Large intestine (tissue), 3 donors: ENCODE measurements at regions not wholly inside any gene's neighbourhood (a gene's known extent, or its start where the extent isn't known, plus 50 kb on each side); places are given as distances from the start of the nearest gene placed in this dataset.

Experiments used
- DNase-seq, 2 donors: peaks; one replicate each; pipeline versions ENCODE4 v3.0.0 to v3.0.0-alpha.2; 2013
- H3K27ac ChIP-seq: one replicate; pipeline ENCODE4 v1.5.1; 2013; ENCODE audit warnings: low read length
- H3K27me3 ChIP-seq: 2 replicates; pipeline ENCODE4 v1.6.1; 2013; ENCODE audit warnings: low read length; ENCODE audit not compliant: control insufficient read depth, insufficient read depth
- H3K36me3 ChIP-seq: 2 replicates; pipeline ENCODE4 v1.6.1; 2013; ENCODE audit warnings: low read length; ENCODE audit not compliant: control insufficient read depth, insufficient read depth
- H3K4me1 ChIP-seq: one replicate; pipeline ENCODE4 v1.6.1; 2013; ENCODE audit warnings: low read length; ENCODE audit not compliant: control insufficient read depth, insufficient read depth
- H3K4me3 ChIP-seq: one replicate; pipeline ENCODE4 v1.5.1; 2013; ENCODE audit warnings: low read length
- H3K9me3 ChIP-seq: one replicate; pipeline ENCODE4 v1.6.1; 2013; ENCODE audit warnings: mild to moderate bottlenecking, low read depth, low read length, moderate library complexity; ENCODE audit not compliant: control insufficient read depth
- WGBS: methylation state at CpG from one replicate; pipeline ENCODE4 v1.1.5; 2013; ENCODE audit warnings: low lambda C conversion rate; ENCODE audit not compliant: insufficient coverage; 5-methylcytosine and 5-hydroxymethylcytosine counted together

GRCh38 chr9:81058782-81059181, 630.6 kb downstream of the TLE1 start:
- no peak for DNase-seq
- no CpG with 5 or more reads among the region's 2 CpGs for WGBS
- no peaks in the 10 kb centered on the region for H3K27me3 ChIP-seq
- H3K4me3 ChIP-seq, result no peak overlapping the region
- no peaks in the 10 kb centered on the region for H3K9me3 ChIP-seq
- no peaks in the 10 kb centered on the region for H3K36me3 ChIP-seq
- H3K4me1 ChIP-seq, result no peaks in the 10 kb centered on the region
- no peak overlapping the region for H3K27ac ChIP-seq

DNA sequence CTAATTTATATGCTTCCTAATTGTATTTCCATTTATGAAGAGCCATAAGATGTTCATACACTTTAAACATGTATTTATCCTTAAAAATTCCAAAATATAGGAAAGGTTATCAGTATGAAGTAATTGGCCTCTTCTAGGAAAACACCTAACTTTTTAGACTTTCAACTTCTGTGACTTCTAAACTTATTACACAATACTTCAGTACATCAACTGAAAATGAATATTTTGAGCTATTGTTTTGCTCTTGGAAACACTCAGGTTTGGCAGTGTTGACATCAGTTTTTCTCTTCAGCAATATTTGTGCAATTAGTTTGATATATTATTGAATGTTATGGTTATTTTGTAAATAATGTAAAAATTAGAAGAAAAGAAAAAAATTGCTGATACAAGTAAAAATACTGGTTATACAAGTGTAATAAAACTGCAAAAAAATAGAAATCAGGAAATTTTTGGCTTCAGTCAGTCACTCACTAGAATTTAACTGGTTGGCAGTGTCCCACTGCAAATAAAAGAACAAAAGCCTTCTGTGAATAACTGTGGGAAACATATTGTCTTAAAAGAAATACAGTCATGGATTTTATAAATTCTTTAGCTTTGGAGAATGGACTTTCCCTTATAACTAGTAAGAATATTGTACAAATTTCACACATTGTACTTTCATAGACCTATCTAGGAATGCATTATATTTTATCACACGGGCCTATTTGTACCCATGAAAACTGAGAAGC, 635.9 kb downstream of the TLE1 start:
- no peaks in the 10 kb centered on the region for H3K9me3 ChIP-seq
- no peaks in the 10 kb centered on the region for H3K27me3 ChIP-seq
- no CpG with 5 or more reads among the region's 1 CpG for WGBS
- no peak overlapping the region for H3K27ac ChIP-seq
- no peak for DNase-seq
- no peaks in the 10 kb centered on the region for H3K4me1 ChIP-seq
- no peaks in the 10 kb centered on the region for H3K36me3 ChIP-seq
- H3K4me3 ChIP-seq, result no peak overlapping the region

GRCh38 chr9:81052846-81053245, 636.5 kb downstream of the TLE1 start:
- DNase-seq, result no peak
- WGBS, result 83% methylated on average over 1 of the region's 1 CpG

DNA sequence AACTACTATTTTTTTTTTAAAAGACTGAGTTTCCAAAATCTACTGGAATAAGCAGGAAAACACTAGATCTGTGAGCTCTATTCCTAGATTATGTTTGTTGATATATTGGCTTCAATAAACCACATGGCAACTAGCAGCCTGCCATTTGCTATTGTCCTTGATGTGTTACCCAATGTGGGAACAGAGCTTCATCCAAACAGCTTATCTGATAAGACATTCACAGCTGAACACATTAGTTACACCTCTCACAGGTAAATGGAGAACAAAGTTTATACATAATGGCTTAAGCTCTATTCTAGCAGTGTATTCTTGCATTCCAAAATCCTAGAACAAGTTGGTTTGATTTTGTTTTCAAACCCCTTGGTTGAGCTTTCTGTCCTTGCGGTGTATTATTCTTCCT, 642.1 kb downstream of the TLE1 start:
- H3K9me3 ChIP-seq, result no peaks in the 10 kb centered on the region
- H3K4me3 ChIP-seq, result no peak overlapping the region
- H3K27ac ChIP-seq, result no peak overlapping the region
- no peak for DNase-seq
- no peaks in the 10 kb centered on the region for H3K36me3 ChIP-seq
- H3K27me3 ChIP-seq, result no peaks in the 10 kb centered on the region
- 100% methylated on average over 1 of the region's 1 CpG for WGBS
- no peaks in the 10 kb centered on the region for H3K4me1 ChIP-seq

More at GRCh38 chr9:81052846-81053245, 636.5 kb downstream of the TLE1 start:
- Histone ChIP-seq H3K9me3 (no peaks in the 10 kb centered on the region), H3K27me3 (no peaks in the 10 kb centered on the region), H3K4me1 (no peaks in the 10 kb centered on the region), H3K27ac (no peak overlapping the region), H3K4me3 (no peak overlapping the region), H3K36me3 (no peaks in the 10 kb centered on the region)

GRCh38 chr9:81045658-81046057, 643.7 kb downstream of the TLE1 start:
- no peak overlapping the region for H3K27ac ChIP-seq
- no peak overlapping the region for H3K4me3 ChIP-seq
- WGBS, result no CpG with 5 or more reads among the region's 1 CpG
- no peaks in the 10 kb centered on the region for H3K36me3 ChIP-seq
- H3K27me3 ChIP-seq, result no peaks in the 10 kb centered on the region
- H3K9me3 ChIP-seq, result no peaks in the 10 kb centered on the region
- DNase-seq, result no peak
- H3K4me1 ChIP-seq, result no peaks in the 10 kb centered on the region

- no peak overlapping the region for H3K4me3 ChIP-seq
- no peak for DNase-seq
- no peak overlapping the region for H3K27ac ChIP-seq
- H3K36me3 ChIP-seq, result no peaks in the 10 kb centered on the region
- no peaks in the 10 kb centered on the region for H3K4me1 ChIP-seq
- H3K9me3 ChIP-seq, result no peaks in the 10 kb centered on the region
- no CpG with 5 or more reads among the region's 2 CpGs for WGBS
- H3K27me3 ChIP-seq, result no peaks in the 10 kb centered on the region
Observed at GRCh38 chr9:81037889-81038288, 651.5 kb downstream of the TLE1 start.

GRCh38 chr9:81035601-81036000, 653.7 kb downstream of the TLE1 start:
- H3K27ac ChIP-seq, result no peak overlapping the region
- WGBS, result 100% methylated on average over 1 of the region's 1 CpG
- no peaks in the 10 kb centered on the region for H3K36me3 ChIP-seq
- no peak for DNase-seq
- no peak overlapping the region for H3K4me3 ChIP-seq
- H3K27me3 ChIP-seq, result no peaks in the 10 kb centered on the region
- no peaks in the 10 kb centered on the region for H3K9me3 ChIP-seq
- H3K4me1 ChIP-seq, result no peaks in the 10 kb centered on the region

DNA sequence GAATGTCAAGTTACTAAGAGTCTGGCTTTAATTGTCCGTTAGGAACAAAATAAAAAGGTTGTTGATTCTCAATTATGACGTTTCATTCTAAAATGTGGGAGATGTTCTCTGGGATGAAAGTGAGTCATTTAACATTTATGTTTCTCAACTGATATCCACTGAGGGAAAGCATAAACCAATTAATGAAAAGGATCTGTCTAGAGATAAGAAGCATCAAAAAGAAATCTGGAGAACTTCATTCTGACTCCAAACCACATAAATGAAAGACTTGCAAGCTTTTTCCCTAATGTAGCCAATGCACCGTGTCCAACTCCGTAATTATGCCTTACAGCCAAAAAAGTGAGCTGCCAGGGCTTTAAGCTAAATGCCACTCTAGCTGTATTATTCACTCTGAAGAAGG, 654.2 kb downstream of the TLE1 start:
- DNase-seq, result no peak
- no peaks in the 10 kb centered on the region for H3K36me3 ChIP-seq
- H3K9me3 ChIP-seq, result no peaks in the 10 kb centered on the region
- no peaks in the 10 kb centered on the region for H3K4me1 ChIP-seq
- 80% methylated on average over 3 of the region's 4 CpGs for WGBS
- H3K27me3 ChIP-seq, result no peaks in the 10 kb centered on the region
- H3K4me3 ChIP-seq, result no peak overlapping the region
- no peak overlapping the region for H3K27ac ChIP-seq

DNA sequence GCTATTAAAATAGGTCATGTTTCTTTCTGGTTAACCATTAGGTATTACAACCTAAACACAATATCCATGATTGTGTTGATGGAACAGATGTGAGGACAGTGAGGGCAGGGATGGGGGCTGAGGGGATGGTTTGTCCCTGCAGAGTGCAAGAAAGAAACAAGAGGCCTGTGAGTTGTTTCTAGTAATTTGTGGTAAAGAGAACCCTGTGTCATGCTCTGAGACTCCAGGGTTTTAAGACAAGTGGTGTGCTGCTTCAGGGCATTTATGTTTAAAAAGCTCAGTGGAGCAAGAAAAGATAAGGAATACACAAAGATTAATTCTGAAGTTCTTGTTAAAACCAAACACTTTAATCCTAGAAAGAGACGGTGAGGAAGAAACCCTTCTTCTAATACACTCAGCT, 656.5 kb downstream of the TLE1 start:
- Histone ChIP-seq H3K4me1 (no peaks in the 10 kb centered on the region), H3K9me3 (no peaks in the 10 kb centered on the region), H3K27me3 (no peaks in the 10 kb centered on the region), H3K36me3 (no peaks in the 10 kb centered on the region), H3K4me3 (no peak overlapping the region), H3K27ac (no peak overlapping the region)
- DNase-seq, result no peak
- no CpG with 5 or more reads among the region's 1 CpG for WGBS

GRCh38 chr9:81032030-81032572, 657.2 kb downstream of the TLE1 start:
- H3K27me3 ChIP-seq, result no peaks in the 10 kb centered on the region

More at GRCh38 chr9:81032030-81032572, 657.2 kb downstream of the TLE1 start:
- Histone ChIP-seq H3K9me3 (no peaks in the 10 kb centered on the region), H3K27ac (no peak overlapping the region), H3K36me3 (no peaks in the 10 kb centered on the region), H3K4me1 (no peaks in the 10 kb centered on the region), H3K4me3 (no peak overlapping the region)
- 67% methylated on average over 1 of the region's 2 CpGs for WGBS
- DNase-seq, result no peak
